ENCODE measurements at regions not wholly inside any gene's neighbourhood (a gene's known extent, or its start where the extent isn't known, plus 50 kb on each side); places are given as distances from the start of the nearest gene placed in this dataset.

- no peak overlapping the region for H3K4me3 ChIP-seq (ENCODE audit: low read depth, low read length)
- DNase-seq (ENCODE audit: low read depth): no peak
- TF ChIP-seq CTCF (conservative IDR thresholded peaks at IDR 0.05; ENCODE audit: low read depth, low read length): no peak
Observed at GRCh38 chr1:38780133-38780532, 79.4 kb downstream of the RRAGC start.

- no peak for TF ChIP-seq CTCF (conservative IDR thresholded peaks at IDR 0.05; ENCODE audit: low read depth, low read length)
- no peak overlapping the region for H3K4me3 ChIP-seq (ENCODE audit: low read depth, low read length)
- no peak for DNase-seq (ENCODE audit: low read depth)
Observed at GRCh38 chr1:38779491-38779890, 80.1 kb downstream of the RRAGC start.

- no peak for TF ChIP-seq CTCF (conservative IDR thresholded peaks at IDR 0.05; ENCODE audit: low read depth, low read length)
- no peak for DNase-seq (ENCODE audit: low read depth)
- H3K4me3 ChIP-seq (ENCODE audit: low read depth, low read length): no peak overlapping the region
Observed at GRCh38 chr1:38778521-38778920, 81.1 kb downstream of the RRAGC start.

GRCh38 chr1:38778051-38778450, 81.5 kb downstream of the RRAGC start:
- no peak for DNase-seq (ENCODE audit: low read depth)
- no peak for TF ChIP-seq CTCF (conservative IDR thresholded peaks at IDR 0.05; ENCODE audit: low read depth, low read length)
- H3K4me3 ChIP-seq (ENCODE audit: low read depth, low read length): no peak overlapping the region

- DNase-seq (ENCODE audit: low read depth): no peak
- H3K4me3 ChIP-seq (ENCODE audit: low read depth, low read length): no peak overlapping the region
- TF ChIP-seq CTCF (conservative IDR thresholded peaks at IDR 0.05; ENCODE audit: low read depth, low read length): no peak
Observed at GRCh38 chr1:38777464-38777957, 82.1 kb downstream of the RRAGC start.

GRCh38 chr1:38776466-38777065, 83.0 kb downstream of the RRAGC start:
- no peak for TF ChIP-seq CTCF (conservative IDR thresholded peaks at IDR 0.05; ENCODE audit: low read depth, low read length)
- no peak for DNase-seq (ENCODE audit: low read depth)
- H3K4me3 ChIP-seq (ENCODE audit: low read depth, low read length): no peak overlapping the region

GRCh38 chr1:38775175-38775845, 84.3 kb downstream of the RRAGC start:
- TF ChIP-seq CTCF (conservative IDR thresholded peaks at IDR 0.05; ENCODE audit: low read depth, low read length): no peak
- H3K4me3 ChIP-seq (ENCODE audit: low read depth, low read length): no peak overlapping the region
- DNase-seq (ENCODE audit: low read depth): no peak
